HL-60 (cell line): ENCODE measurements at regions not wholly inside any gene's neighbourhood (a gene's known extent, or its start where the extent isn't known, plus 50 kb on each side); places are given as distances from the start of the nearest gene placed in this dataset.

Source experiments
- DNase-seq, 2 experiments: peaks; one replicate each; pipeline ENCODE4 v3.0.0-alpha.2; 2010 to 2020; ENCODE audit warnings: low read depth in 1 of 2, low spot score in 1 of 2
- H3K27ac ChIP-seq: fragments of 250-450 bp; sonication (Bioruptor Pico); replicated peaks from 2 replicates; pipeline ENCODE4 v1.5.1; 2020; ENCODE audit warnings: mild to moderate bottlenecking, moderate library complexity
- H3K27me3 ChIP-seq: fragments of 250-450 bp; sonication (Bioruptor Pico); 2 replicates; pipeline ENCODE4 v1.5.1; 2021; ENCODE audit warnings: mild to moderate bottlenecking, moderate library complexity; ENCODE audit not compliant: insufficient read depth, poor library complexity, severe bottlenecking
- H3K4me3 ChIP-seq: replicated peaks from 2 replicates; pipeline ENCODE4 v1.5.1; 2011; ENCODE audit warnings: mild to moderate bottlenecking, control low read depth, low read length; ENCODE audit not compliant: insufficient read depth
- CTCF ChIP-seq: IDR thresholded peaks from one replicate; pipeline ENCODE4 v1.5.1; 2011; ENCODE audit warnings: low read length, control low read depth, inconsistent platforms; ENCODE audit not compliant: insufficient read depth
- GABPA ChIP-seq: IDR thresholded peaks from 2 replicates; pipeline ENCODE4 v1.6.1; 2012; ENCODE audit warnings: low read depth
- POLR2AphosphoS5 ChIP-seq: IDR thresholded peaks from 2 replicates; pipeline ENCODE4 v1.6.1; 2012; ENCODE audit warnings: low read depth
- SPI1 ChIP-seq: IDR thresholded peaks from 2 replicates; pipeline ENCODE4 v1.6.1; 2012; ENCODE audit warnings: low read depth, mild to moderate bottlenecking, borderline replicate concordance
- TF ChIP-seq, protein P1 (sequence below): IDR thresholded peaks from 2 replicates; pipeline ENCODE4 v1.6.1; 2012; ENCODE audit warnings: low read depth; ENCODE audit not compliant: insufficient replicate concordance

- Histone ChIP-seq H3K4me3 (no peak overlapping the region), H3K27me3 (peaks cover 3% of the 10 kb centered on the region), H3K27ac (no peak overlapping the region)
- TF ChIP-seq GABPA: no peak
- TF ChIP-seq SPI1: no peak
- TF ChIP-seq, protein P1, sequence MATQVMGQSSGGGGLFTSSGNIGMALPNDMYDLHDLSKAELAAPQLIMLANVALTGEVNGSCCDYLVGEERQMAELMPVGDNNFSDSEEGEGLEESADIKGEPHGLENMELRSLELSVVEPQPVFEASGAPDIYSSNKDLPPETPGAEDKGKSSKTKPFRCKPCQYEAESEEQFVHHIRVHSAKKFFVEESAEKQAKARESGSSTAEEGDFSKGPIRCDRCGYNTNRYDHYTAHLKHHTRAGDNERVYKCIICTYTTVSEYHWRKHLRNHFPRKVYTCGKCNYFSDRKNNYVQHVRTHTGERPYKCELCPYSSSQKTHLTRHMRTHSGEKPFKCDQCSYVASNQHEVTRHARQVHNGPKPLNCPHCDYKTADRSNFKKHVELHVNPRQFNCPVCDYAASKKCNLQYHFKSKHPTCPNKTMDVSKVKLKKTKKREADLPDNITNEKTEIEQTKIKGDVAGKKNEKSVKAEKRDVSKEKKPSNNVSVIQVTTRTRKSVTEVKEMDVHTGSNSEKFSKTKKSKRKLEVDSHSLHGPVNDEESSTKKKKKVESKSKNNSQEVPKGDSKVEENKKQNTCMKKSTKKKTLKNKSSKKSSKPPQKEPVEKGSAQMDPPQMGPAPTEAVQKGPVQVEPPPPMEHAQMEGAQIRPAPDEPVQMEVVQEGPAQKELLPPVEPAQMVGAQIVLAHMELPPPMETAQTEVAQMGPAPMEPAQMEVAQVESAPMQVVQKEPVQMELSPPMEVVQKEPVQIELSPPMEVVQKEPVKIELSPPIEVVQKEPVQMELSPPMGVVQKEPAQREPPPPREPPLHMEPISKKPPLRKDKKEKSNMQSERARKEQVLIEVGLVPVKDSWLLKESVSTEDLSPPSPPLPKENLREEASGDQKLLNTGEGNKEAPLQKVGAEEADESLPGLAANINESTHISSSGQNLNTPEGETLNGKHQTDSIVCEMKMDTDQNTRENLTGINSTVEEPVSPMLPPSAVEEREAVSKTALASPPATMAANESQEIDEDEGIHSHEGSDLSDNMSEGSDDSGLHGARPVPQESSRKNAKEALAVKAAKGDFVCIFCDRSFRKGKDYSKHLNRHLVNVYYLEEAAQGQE: no peak
- no peak for TF ChIP-seq POLR2AphosphoS5
- TF ChIP-seq CTCF: no peak
- no peak for DNase-seq
These were observed 148.9 kb downstream of the SOX1 start for GRCh38 chr13:112215871-112216270.

- H3K4me3 ChIP-seq: no peak overlapping the region
- H3K27me3 ChIP-seq: peaks cover 3% of the 10 kb centered on the region
- no peak for DNase-seq
- TF ChIP-seq CTCF (no peak), SPI1 (no peak), GABPA (no peak)
- H3K27ac ChIP-seq: no peak overlapping the region
These were observed 150.5 kb downstream of the SOX1 start for GRCh38 chr13:112217431-112217830.

DNA sequence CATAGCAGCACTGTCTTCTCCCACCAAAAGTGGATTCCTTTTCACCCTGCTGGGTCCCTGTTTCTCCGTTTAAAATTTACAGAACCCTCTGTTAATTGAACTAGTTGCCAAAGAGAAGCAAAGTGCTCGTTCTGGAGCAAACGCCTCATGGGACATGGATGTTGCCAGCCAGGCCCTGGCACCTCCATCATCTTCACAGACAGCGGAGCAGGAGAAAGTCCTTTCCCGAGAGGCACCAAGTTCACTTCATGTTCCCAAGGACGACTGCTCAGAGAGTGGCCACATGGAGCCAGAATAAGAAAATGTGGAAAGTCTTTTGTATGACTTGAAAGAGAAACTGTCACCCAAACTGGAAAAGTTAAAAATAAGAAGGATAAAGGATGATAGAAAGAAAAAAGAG, 151.5 kb downstream of the SOX1 start:
- Histone ChIP-seq H3K27ac (no peak overlapping the region), H3K4me3 (no peak overlapping the region), H3K27me3 (peaks cover 3% of the 10 kb centered on the region)
- no peak for TF ChIP-seq CTCF
- TF ChIP-seq, protein P1: no peak
- no peak for TF ChIP-seq POLR2AphosphoS5
- TF ChIP-seq GABPA: no peak
- TF ChIP-seq SPI1: no peak
- no peak for DNase-seq

DNA sequence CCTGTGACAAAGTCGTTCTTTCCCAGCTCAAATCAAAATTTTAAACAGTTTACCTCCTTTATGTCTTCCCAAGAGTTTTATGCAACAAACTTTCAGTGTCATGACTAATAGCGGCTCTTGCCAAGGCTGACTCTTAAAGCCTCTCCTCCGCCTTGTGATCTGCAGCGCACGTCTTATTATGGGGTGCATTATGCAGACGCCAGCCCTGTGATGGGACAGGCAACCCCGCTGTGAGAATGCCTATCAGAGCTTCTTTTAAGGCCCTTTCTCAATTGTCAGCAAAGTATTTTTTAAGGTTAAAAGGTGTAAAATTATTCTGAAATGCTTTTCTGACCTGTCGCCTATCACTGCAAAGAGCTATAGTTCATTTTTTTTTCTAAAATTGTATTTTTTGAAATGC, 152.8 kb downstream of the SOX1 start:
- Histone ChIP-seq H3K4me3 (no peak overlapping the region), H3K27me3 (peaks cover 6% of the 10 kb centered on the region), H3K27ac (no peak overlapping the region)
- TF ChIP-seq SPI1 (no peak), CTCF (no peak), GABPA (no peak)
- DNase-seq: no peak
